ENCODE measurements at regions not wholly inside any gene's neighbourhood (a gene's known extent, or its start where the extent isn't known, plus 50 kb on each side); places are given as distances from the start of the nearest gene placed in this dataset.

DNA sequence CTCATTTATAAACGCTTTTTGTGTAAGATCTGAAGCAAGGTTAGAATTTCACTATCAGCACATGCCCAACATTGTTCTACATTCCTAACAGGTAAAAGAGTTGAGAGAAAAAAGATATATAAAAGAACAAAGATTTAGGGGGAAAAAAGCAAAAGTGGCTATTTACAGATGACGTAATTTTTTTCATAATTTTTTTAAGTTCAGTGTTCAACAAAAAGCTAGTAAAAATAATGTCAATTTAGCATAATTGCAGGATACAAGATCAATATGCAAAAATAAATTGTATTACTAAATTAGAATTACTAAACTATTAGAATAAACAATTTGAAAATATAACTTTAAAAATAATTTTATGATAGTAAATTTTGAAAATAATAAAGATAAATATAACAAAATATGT, 405.0 kb downstream of the SEMA3D start:
- H3K4me3 Mint-ChIP-seq = no peak overlapping the region
- Histone ChIP-seq H3K4me3 (no peak overlapping the region), H3K36me3 (no peaks in the 10 kb centered on the region), H3K27me3 (no peaks in the 10 kb centered on the region), H4K20me1 (ENCODE audit: low read depth) (no peaks in the 10 kb centered on the region), H3K79me2 (ENCODE audit: low read depth) (no peaks in the 10 kb centered on the region), H2AFZ (replicated peaks) (no peak overlapping the region), H3K4me1 (no peaks in the 10 kb centered on the region), H3K4me2 (no peak overlapping the region), H3K9ac (no peak overlapping the region), H3K9me3 (ENCODE audit: low read depth) (no peaks in the 10 kb centered on the region), H3K27ac (no peak overlapping the region), H3F3A (ENCODE audit: low read depth) (no peaks in the 10 kb centered on the region)
- H3K9me3 Mint-ChIP-seq = no peaks in the 10 kb centered on the region
- no peaks in the 10 kb centered on the region for H3K27me3 Mint-ChIP-seq (ENCODE audit: insufficient read depth, low read depth)
- no peak overlapping the region for H3K27ac Mint-ChIP-seq
- no peaks in the 10 kb centered on the region for H3K36me3 Mint-ChIP-seq
- H3K4me1 Mint-ChIP-seq = peaks cover 9% of the 10 kb centered on the region
- no peak for DNase-seq (ENCODE audit: low spot score)
- TF ChIP-seq CTCF (IDR thresholded peaks at IDR 0.05) (no peak), EZH2phosphoT487 (IDR thresholded peaks at IDR 0.05) (no peak), EZH2 (IDR thresholded peaks at IDR 0.05) (no peak)

DNA sequence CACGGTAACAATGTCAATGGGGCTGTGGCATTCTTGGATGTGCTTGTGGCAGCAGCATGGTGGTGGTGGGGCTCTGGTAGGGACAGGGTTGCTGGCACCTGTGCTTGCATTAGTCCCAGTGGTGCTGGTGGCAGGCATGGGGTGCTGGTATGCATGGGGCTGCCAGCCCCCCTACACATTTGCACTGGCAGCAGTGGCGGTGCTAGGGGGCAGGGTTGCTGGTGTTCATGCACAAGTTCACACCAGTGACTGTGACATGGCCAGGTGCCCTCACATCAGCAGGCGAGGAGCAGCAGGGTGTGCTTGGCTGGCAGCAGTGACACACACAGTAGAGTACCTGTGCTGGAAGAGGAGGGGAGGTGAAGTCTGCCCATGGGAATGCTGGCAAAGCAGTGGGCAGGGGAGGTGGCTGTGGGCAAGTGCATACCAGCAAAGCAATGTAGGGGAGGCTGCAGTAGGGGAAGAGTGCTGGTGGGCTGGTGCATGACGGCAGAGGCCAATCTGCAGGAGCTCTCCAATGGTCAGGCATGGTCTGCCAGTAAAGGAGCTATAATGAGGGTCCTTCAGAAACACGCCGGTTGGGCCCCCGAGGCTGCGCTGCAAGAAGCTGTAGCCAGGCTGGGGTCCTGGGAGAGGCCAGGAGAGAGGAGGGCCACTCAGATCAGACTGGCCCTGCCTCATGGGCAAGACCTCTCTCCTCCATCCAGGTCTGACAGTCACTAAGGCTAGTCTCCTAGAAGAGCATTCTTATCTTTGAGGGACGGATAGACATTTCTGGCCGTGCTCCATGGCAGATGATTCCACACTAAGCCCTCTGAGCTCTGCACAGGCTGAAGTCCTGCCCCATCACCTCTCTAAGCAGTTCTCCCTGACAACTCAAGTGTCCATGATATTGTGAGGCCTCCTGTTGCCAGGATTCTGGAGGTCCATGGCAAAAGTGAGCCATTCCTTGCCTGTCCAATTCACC, 406.4 kb downstream of the SEMA3D start:
- H3K9me3 ChIP-seq (ENCODE audit: low read depth) = no peaks in the 10 kb centered on the region
- no peaks in the 10 kb centered on the region for H3K27me3 ChIP-seq
- H3K27ac ChIP-seq = no peak overlapping the region
- H3K79me2 ChIP-seq (ENCODE audit: low read depth) = no peaks in the 10 kb centered on the region
- H2AFZ ChIP-seq (replicated peaks) = peak overlapping the region; percentile 44
- H3K27me3 Mint-ChIP-seq (ENCODE audit: insufficient read depth, low read depth) = no peaks in the 10 kb centered on the region
- no peaks in the 10 kb centered on the region for H3K9me3 Mint-ChIP-seq
- no peaks in the 10 kb centered on the region for H4K20me1 ChIP-seq (ENCODE audit: low read depth)
- no peak overlapping the region for H3K4me3 Mint-ChIP-seq
- H3K4me1 ChIP-seq = no peaks in the 10 kb centered on the region
- peaks cover 9% of the 10 kb centered on the region for H3K4me1 Mint-ChIP-seq
- no peak for DNase-seq (ENCODE audit: low spot score)
- no peaks in the 10 kb centered on the region for H3F3A ChIP-seq (ENCODE audit: low read depth)
- H3K4me2 ChIP-seq = no peak overlapping the region
- H3K4me3 ChIP-seq = no peak overlapping the region
- no peaks in the 10 kb centered on the region for H3K36me3 ChIP-seq
- TF ChIP-seq EZH2phosphoT487 (IDR thresholded peaks at IDR 0.05) (no peak), CTCF (IDR thresholded peaks at IDR 0.05) (no peak), EZH2 (IDR thresholded peaks at IDR 0.05) (no peak)
- H3K36me3 Mint-ChIP-seq = no peaks in the 10 kb centered on the region
- H3K27ac Mint-ChIP-seq = peak overlapping the region; percentile 15
- no peak overlapping the region for H3K9ac ChIP-seq

- Mint-ChIP-seq H3K4me1 (peaks cover 4% of the 10 kb centered on the region), H3K27ac (no peak overlapping the region), H3K36me3 (peaks cover 2% of the 10 kb centered on the region), H3K4me3 (no peak overlapping the region), H3K27me3 (ENCODE audit: insufficient read depth, low read depth) (no peaks in the 10 kb centered on the region), H3K9me3 (peaks cover 6% of the 10 kb centered on the region)
- Histone ChIP-seq H3K4me2 (no peak overlapping the region), H3K27ac (no peak overlapping the region), H3F3A (ENCODE audit: low read depth) (no peaks in the 10 kb centered on the region), H3K4me3 (no peak overlapping the region), H3K79me2 (ENCODE audit: low read depth) (no peaks in the 10 kb centered on the region), H3K9ac (no peak overlapping the region), H3K9me3 (ENCODE audit: low read depth) (no peaks in the 10 kb centered on the region), H3K27me3 (no peaks in the 10 kb centered on the region), H2AFZ (replicated peaks) (no peak overlapping the region), H4K20me1 (ENCODE audit: low read depth) (no peaks in the 10 kb centered on the region), H3K36me3 (no peaks in the 10 kb centered on the region), H3K4me1 (no peaks in the 10 kb centered on the region)
- TF ChIP-seq EZH2 (IDR thresholded peaks at IDR 0.05) = no peak
- no peak for TF ChIP-seq EZH2phosphoT487 (IDR thresholded peaks at IDR 0.05)
- TF ChIP-seq CTCF (IDR thresholded peaks at IDR 0.05) = no peak
- no peak for DNase-seq (ENCODE audit: low spot score)
Measured at GRCh38 chr7:84757761-84758160, 429.1 kb downstream of the SEMA3D start.

Data from neural progenitor cell (in vitro differentiated cells).